GM13976 (cell line): ENCODE measurements at regions not wholly inside any gene's neighbourhood (a gene's known extent, or its start where the extent isn't known, plus 50 kb on each side); places are given as distances from the start of the nearest gene placed in this dataset.

Experiments used
- DNase-seq: peaks from one replicate; pipeline ENCODE4 v3.0.0; 2012; ENCODE audit warnings: low spot score
- CTCF ChIP-seq: IDR thresholded peaks from 2 replicates; pipeline ENCODE4 v1.5.1; 2012; ENCODE audit warnings: borderline replicate concordance, mild to moderate bottlenecking; ENCODE audit not compliant: insufficient read depth; ENCODE audit errors: extremely low read depth, missing control alignments, control extremely low read depth
- in situ Hi-C: fragments of 300-500 bp; cut with MboI; formaldehyde crosslinking; loops from one replicate; pipeline ENCODE4 v1.12.0; 2022; ENCODE audit warnings: low sequenced_read_pairs, mixed read lengths, inconsistent platforms; ENCODE audit not compliant: unreplicated experiment

- in situ Hi-C loops, result no loop called here
- TF ChIP-seq CTCF, result no peak
- DNase-seq, result no peak
Observed at GRCh38 chr20:7601431-7601830, 338.8 kb downstream of the HAO1 start.

GRCh38 chr20:7606941-7607340 lies 333.3 kb downstream of the HAO1 start:
- in situ Hi-C loops, result no loop called here
- no peak for DNase-seq
- no peak for TF ChIP-seq CTCF

- no peak for DNase-seq
- no peak for TF ChIP-seq CTCF
- in situ Hi-C loops, result no loop called here
Observed at GRCh38 chr20:7608250-7608649, 332.0 kb downstream of the HAO1 start.

- TF ChIP-seq CTCF, result no peak
- in situ Hi-C loops, result no loop called here
- DNase-seq, result no peak
Observed at GRCh38 chr20:7609251-7609650, 331.0 kb downstream of the HAO1 start.

- no peak for DNase-seq
- TF ChIP-seq CTCF, result no peak
- in situ Hi-C loops, result no loop called here
Observed at GRCh38 chr20:7610681-7611080, 329.6 kb downstream of the HAO1 start.

- DNase-seq, result no peak
- in situ Hi-C loops, result no loop called here
- no peak for TF ChIP-seq CTCF
Observed at GRCh38 chr20:7617797-7618196, 322.5 kb downstream of the HAO1 start.

GRCh38 chr20:7622399-7622961 lies 317.8 kb downstream of the HAO1 start:
- no peak for DNase-seq
- no peak for TF ChIP-seq CTCF
- in situ Hi-C loops, result no loop called here
